ENCODE measurements at regions not wholly inside any gene's neighbourhood (a gene's known extent, or its start where the extent isn't known, plus 50 kb on each side); places are given as distances from the start of the nearest gene placed in this dataset.

- Histone ChIP-seq H3K4me1 (ENCODE audit: insufficient read depth, low read length) (no peaks in the 10 kb centered on the region), H3K9ac (ENCODE audit: low read depth, low read length) (no peak overlapping the region)
Observed at GRCh38 chr16:55116165-55116920, 185.7 kb downstream of the IRX5 start.

DNA sequence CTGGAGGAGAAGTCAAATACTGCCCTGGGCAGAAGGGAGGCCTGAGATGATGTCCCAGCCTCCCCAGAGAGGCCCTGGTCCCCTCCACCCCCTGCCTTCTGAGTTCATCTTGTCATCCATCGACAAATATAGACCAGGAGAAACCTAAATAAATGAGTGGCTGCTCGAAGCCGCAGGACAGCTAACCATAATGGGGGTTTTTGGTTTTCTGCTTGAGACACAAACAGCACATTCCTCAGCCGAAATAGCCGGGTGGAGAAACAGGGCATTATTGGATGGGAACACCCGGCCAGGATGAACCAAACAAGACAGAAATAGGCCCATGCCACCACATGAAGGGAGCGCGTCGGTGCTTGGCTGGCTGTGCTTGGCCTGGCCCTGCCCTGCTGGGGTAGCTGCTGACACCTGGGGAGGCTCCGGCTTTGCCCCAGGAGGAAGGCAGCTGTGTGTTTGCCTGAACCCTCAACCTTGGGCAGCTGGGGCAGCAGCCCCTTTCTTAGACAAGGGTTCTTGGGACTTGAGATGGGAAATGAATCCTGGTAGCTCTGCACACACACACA, 188.1 kb downstream of the IRX5 start:
- Histone ChIP-seq H3K9me3 (ENCODE audit: control insufficient read depth, insufficient read depth, low read length) (no peaks in the 10 kb centered on the region), H3K9ac (ENCODE audit: low read depth, low read length) (no peak overlapping the region), H3K4me1 (ENCODE audit: insufficient read depth, low read length) (no peaks in the 10 kb centered on the region)

More at GRCh38 chr16:55116165-55116920, 185.7 kb downstream of the IRX5 start:
- H3K36me3 ChIP-seq (ENCODE audit: insufficient read depth, low read length) = no peaks in the 10 kb centered on the region
- no peaks in the 10 kb centered on the region for H3K9me3 ChIP-seq (ENCODE audit: control insufficient read depth, insufficient read depth, low read length)

DNA sequence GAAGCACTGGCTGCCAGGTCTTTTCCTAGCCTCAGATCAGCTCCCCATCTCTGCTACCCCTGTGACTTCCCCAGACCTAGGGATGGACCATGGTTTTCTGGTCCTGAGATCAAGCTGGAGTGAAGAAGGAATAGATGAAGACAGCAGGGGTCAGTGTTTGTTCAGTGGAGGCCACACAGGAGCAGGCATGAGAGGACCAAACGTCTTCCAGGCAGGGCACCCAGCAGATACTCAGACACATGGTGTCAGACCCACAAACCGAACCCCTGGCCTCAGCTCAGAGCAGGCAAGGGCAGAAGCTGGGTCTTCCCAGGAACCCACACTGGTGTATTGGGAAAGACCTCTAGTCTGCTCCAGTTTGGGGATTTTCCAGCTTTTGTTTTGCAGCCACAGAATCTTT, 189.7 kb downstream of the IRX5 start:
- H3K4me1 ChIP-seq (ENCODE audit: insufficient read depth, low read length) = no peaks in the 10 kb centered on the region
- no peak overlapping the region for H3K9ac ChIP-seq (ENCODE audit: low read depth, low read length)
- H3K9me3 ChIP-seq (ENCODE audit: control insufficient read depth, insufficient read depth, low read length) = no peaks in the 10 kb centered on the region
- H3K36me3 ChIP-seq (ENCODE audit: insufficient read depth, low read length) = no peaks in the 10 kb centered on the region

More for the DNA sequence above, 188.1 kb downstream of the IRX5 start:
- no peaks in the 10 kb centered on the region for H3K36me3 ChIP-seq (ENCODE audit: insufficient read depth, low read length)

GRCh38 chr16:55120826-55121225, 190.2 kb downstream of the IRX5 start:
- H3K9me3 ChIP-seq (ENCODE audit: control insufficient read depth, insufficient read depth, low read length) = no peaks in the 10 kb centered on the region
- no peak overlapping the region for H3K9ac ChIP-seq (ENCODE audit: low read depth, low read length)
- no peaks in the 10 kb centered on the region for H3K4me1 ChIP-seq (ENCODE audit: insufficient read depth, low read length)
- no peaks in the 10 kb centered on the region for H3K36me3 ChIP-seq (ENCODE audit: insufficient read depth, low read length)

DNA sequence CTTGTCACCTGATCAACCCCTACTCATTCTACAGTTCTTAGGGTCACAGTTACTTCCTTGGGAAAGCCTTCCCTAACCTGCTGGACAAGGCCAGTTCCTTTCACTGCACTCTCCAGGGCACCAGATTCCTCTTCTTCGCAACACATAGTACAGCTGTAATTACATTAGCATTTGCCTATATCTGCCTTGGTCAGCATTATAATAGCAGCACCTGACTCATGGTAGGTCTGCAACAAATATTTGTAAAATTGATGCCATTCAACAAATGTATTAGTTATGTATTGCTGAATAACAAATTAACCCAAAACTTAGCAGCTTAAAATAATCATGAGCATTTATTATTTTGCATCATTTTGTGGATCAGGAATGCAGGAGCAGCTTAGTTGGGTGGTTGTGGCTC, 193.0 kb downstream of the IRX5 start:
- Histone ChIP-seq H3K9me3 (ENCODE audit: control insufficient read depth, insufficient read depth, low read length) (no peaks in the 10 kb centered on the region), H3K4me1 (ENCODE audit: insufficient read depth, low read length) (no peaks in the 10 kb centered on the region), H3K36me3 (ENCODE audit: insufficient read depth, low read length) (no peaks in the 10 kb centered on the region), H3K9ac (ENCODE audit: low read depth, low read length) (no peak overlapping the region)

- H3K9me3 ChIP-seq (ENCODE audit: control insufficient read depth, insufficient read depth, low read length) = no peaks in the 10 kb centered on the region
- H3K36me3 ChIP-seq (ENCODE audit: insufficient read depth, low read length) = no peaks in the 10 kb centered on the region
- H3K9ac ChIP-seq (ENCODE audit: low read depth, low read length) = no peak overlapping the region
- H3K4me1 ChIP-seq (ENCODE audit: insufficient read depth, low read length) = no peaks in the 10 kb centered on the region
Observed at GRCh38 chr16:55125818-55126385, 195.2 kb downstream of the IRX5 start.

- H3K4me1 ChIP-seq (ENCODE audit: insufficient read depth, low read length) = no peaks in the 10 kb centered on the region
- H3K36me3 ChIP-seq (ENCODE audit: insufficient read depth, low read length) = no peaks in the 10 kb centered on the region
- no peaks in the 10 kb centered on the region for H3K9me3 ChIP-seq (ENCODE audit: control insufficient read depth, insufficient read depth, low read length)
- H3K9ac ChIP-seq (ENCODE audit: low read depth, low read length) = no peak overlapping the region
Observed at GRCh38 chr16:55126456-55126855, 195.8 kb downstream of the IRX5 start.

- Histone ChIP-seq H3K9me3 (ENCODE audit: control insufficient read depth, insufficient read depth, low read length) (no peaks in the 10 kb centered on the region), H3K36me3 (ENCODE audit: insufficient read depth, low read length) (no peaks in the 10 kb centered on the region), H3K9ac (ENCODE audit: low read depth, low read length) (no peak overlapping the region), H3K4me1 (ENCODE audit: insufficient read depth, low read length) (no peaks in the 10 kb centered on the region)
Observed at GRCh38 chr16:55130456-55130855, 193.5 kb upstream of the IRX6 start.

DNA sequence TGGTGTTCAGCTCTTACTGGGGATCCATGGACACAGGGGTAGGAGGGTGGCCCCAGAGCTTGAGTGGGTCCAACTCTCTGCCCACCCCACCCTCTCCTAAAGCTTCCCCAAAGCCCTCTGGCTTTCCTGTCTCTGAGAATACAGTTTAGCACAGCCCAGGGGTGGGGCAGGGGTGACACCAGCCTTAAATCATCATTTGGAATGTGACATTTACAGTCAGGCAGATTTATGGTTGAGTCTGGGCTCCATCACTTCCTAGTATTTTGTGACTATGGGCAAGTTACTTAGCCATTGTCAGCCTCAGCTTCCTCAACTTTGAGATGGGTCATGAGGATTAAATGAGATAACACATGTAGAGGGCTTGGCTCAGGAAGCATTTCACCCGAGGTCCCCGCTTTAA, 193.1 kb upstream of the IRX6 start:
- Histone ChIP-seq H3K4me1 (ENCODE audit: insufficient read depth, low read length) (no peaks in the 10 kb centered on the region), H3K9ac (ENCODE audit: low read depth, low read length) (no peak overlapping the region), H3K9me3 (ENCODE audit: control insufficient read depth, insufficient read depth, low read length) (no peaks in the 10 kb centered on the region), H3K36me3 (ENCODE audit: insufficient read depth, low read length) (no peaks in the 10 kb centered on the region)

GRCh38 chr16:55133654-55134053, 190.3 kb upstream of the IRX6 start:
- Histone ChIP-seq H3K9me3 (ENCODE audit: control insufficient read depth, insufficient read depth, low read length) (no peaks in the 10 kb centered on the region), H3K9ac (ENCODE audit: low read depth, low read length) (no peak overlapping the region), H3K4me1 (ENCODE audit: insufficient read depth, low read length) (no peaks in the 10 kb centered on the region), H3K36me3 (ENCODE audit: insufficient read depth, low read length) (no peaks in the 10 kb centered on the region)

DNA sequence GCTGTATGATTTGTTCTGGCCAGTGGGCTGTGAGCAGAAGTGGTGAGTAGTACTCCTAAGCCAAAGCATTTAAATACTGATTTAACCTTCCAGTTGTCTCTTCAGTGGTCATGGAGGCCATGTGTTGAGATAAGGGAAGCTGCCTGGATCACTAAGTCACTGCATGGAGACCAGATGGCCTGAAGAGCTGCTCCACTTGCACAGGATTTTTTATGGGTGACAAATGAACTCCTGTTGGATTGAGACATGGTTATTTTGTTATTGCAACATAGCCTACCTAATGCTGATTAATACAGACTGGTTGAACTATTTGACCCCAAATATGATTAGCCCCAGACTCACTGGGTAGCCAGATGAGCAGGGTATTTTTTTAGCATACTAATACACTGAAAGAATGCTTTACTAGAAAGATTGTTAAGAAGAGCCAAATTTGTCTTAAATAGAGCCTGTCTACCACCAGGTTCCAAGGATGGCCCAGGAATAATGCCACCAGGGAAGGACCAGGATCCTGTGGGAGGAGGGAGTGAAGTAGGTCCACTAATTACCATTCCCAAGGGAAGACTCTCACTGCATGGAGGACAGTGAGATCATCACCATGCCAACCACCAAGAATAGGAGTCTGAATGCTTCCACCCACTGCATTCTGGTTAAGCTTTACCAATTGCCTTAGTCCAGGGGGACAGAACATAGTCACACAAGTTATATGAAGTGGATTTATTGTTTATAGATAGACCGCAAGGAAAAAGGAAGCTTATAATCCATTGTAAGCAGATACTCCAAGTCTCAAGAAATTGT, 187.4 kb upstream of the IRX6 start:
- no peak overlapping the region for H3K9ac ChIP-seq (ENCODE audit: low read depth, low read length)
- no peaks in the 10 kb centered on the region for H3K36me3 ChIP-seq (ENCODE audit: insufficient read depth, low read length)
- no peaks in the 10 kb centered on the region for H3K4me1 ChIP-seq (ENCODE audit: insufficient read depth, low read length)
- H3K9me3 ChIP-seq (ENCODE audit: control insufficient read depth, insufficient read depth, low read length) = no peaks in the 10 kb centered on the region

- Histone ChIP-seq H3K9me3 (ENCODE audit: control insufficient read depth, insufficient read depth, low read length) (no peaks in the 10 kb centered on the region), H3K36me3 (ENCODE audit: insufficient read depth, low read length) (no peaks in the 10 kb centered on the region), H3K9ac (ENCODE audit: low read depth, low read length) (no peak overlapping the region), H3K4me1 (ENCODE audit: insufficient read depth, low read length) (peaks cover 5% of the 10 kb centered on the region; the same call in 1 of the 2 replicates)
Observed at GRCh38 chr16:55138298-55138697, 185.7 kb upstream of the IRX6 start.

- Histone ChIP-seq H3K9ac (ENCODE audit: low read depth, low read length) (no peak overlapping the region), H3K4me1 (ENCODE audit: insufficient read depth, low read length) (peaks cover 5% of the 10 kb centered on the region; the same call in 1 of the 2 replicates)
Observed at GRCh38 chr16:55142405-55142804, 181.6 kb upstream of the IRX6 start.

DNA sequence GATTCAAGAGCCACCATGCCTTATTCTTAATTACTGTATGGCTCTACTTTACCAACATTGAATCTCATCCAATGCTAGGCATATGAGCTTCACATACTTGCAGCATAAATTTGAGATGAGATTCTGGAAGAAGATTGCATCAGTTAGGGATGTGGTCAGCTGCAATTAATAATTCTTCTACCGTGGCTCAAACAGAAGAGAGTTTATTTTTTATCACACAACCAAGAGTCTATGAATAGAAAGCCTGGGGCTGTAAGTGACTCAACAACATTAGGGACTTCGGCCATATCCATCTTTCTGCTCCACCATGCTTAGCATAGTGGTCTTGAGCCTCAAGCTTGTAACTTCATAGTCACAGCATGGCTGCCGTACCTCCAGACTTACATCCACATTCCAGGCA, 179.4 kb upstream of the IRX6 start:
- Histone ChIP-seq H3K4me1 (ENCODE audit: insufficient read depth, low read length) (peaks cover 5% of the 10 kb centered on the region; the same call in 1 of the 2 replicates), H3K9me3 (ENCODE audit: control insufficient read depth, insufficient read depth, low read length) (no peaks in the 10 kb centered on the region), H3K36me3 (ENCODE audit: insufficient read depth, low read length) (no peaks in the 10 kb centered on the region), H3K9ac (ENCODE audit: low read depth, low read length) (no peak overlapping the region)

More at GRCh38 chr16:55142405-55142804, 181.6 kb upstream of the IRX6 start:
- Histone ChIP-seq H3K9me3 (ENCODE audit: control insufficient read depth, insufficient read depth, low read length) (no peaks in the 10 kb centered on the region), H3K36me3 (ENCODE audit: insufficient read depth, low read length) (no peaks in the 10 kb centered on the region)

Data from ES-I3 (cell line).